Neural crest cell (in vitro differentiated cells): ENCODE measurements at regions not wholly inside any gene's neighbourhood (a gene's known extent, or its start where the extent isn't known, plus 50 kb on each side); places are given as distances from the start of the nearest gene placed in this dataset.
"Not testable (repeated sequence)": the region's sequence is repeated elsewhere in the genome, so short reads cannot be mapped to it uniquely, and the experiment has no call there.

ENCODE experiments used
- DNase-seq: peaks from one replicate; pipeline ENCODE4 v3.0.0; 2021; ENCODE audit warnings: low read depth, mixed read lengths, low spot score
- H3K27ac Mint-ChIP-seq: one replicate; pipeline ENCODE4 v1.8.0; 2021; ENCODE audit warnings: mild to moderate bottlenecking, mixed read lengths; ENCODE audit not compliant: unreplicated experiment
- H3K27me3 Mint-ChIP-seq: 2 replicates; pipeline ENCODE4 v1.8.0; 2021; ENCODE audit warnings: low read depth, mild to moderate bottlenecking, mixed read lengths
- H3K36me3 Mint-ChIP-seq: 2 replicates; pipeline ENCODE4 v1.8.0; 2021; ENCODE audit warnings: low read depth, mild to moderate bottlenecking, mixed read lengths
- H3K4me1 Mint-ChIP-seq: 2 replicates; pipeline ENCODE4 v1.8.0; 2021; ENCODE audit warnings: mixed read lengths
- H3K4me3 Mint-ChIP-seq: one replicate; pipeline ENCODE4 v1.8.0; 2021; ENCODE audit warnings: mild to moderate bottlenecking, mixed read lengths
- H3K9me3 Mint-ChIP-seq: 2 replicates; pipeline ENCODE4 v1.8.0; 2021; ENCODE audit warnings: mixed read lengths
- CTCF ChIP-seq: fragments of 200-600 bp; sonication (generic); conservative IDR thresholded peaks from 2 replicates; pipeline ENCODE4 v1.5.0; 2021; ENCODE audit warnings: antibody characterized with exemption, mild to moderate bottlenecking

DNA sequence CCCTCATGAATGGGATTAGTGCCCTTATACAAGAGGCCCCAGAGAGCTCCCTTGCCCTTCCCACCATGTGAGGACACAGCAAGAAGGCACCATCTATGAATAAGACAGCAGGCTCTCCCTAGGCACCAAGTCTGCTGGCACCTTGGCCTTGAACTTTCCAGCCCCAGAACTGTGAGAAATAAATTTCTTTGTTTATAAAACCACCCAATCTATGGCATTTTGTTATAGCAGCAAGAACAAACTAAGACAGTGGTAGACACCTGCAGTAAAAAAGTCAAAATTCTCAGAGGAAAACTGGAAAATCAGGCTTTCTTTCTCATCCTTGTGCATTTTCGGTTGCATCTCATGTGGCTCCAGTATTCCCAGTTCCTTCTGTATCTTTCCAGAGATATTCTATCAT is 90.3 kb downstream of the LSM3 start:
- Mint-ChIP-seq H3K4me3 (no peak overlapping the region), H3K36me3 (no peaks in the 10 kb centered on the region), H3K27me3 (no peaks in the 10 kb centered on the region), H3K9me3 (no peaks in the 10 kb centered on the region), H3K4me1 (peaks cover 14% of the 10 kb centered on the region), H3K27ac (no peak overlapping the region)
- no peak for TF ChIP-seq CTCF
- no peak for DNase-seq

DNA sequence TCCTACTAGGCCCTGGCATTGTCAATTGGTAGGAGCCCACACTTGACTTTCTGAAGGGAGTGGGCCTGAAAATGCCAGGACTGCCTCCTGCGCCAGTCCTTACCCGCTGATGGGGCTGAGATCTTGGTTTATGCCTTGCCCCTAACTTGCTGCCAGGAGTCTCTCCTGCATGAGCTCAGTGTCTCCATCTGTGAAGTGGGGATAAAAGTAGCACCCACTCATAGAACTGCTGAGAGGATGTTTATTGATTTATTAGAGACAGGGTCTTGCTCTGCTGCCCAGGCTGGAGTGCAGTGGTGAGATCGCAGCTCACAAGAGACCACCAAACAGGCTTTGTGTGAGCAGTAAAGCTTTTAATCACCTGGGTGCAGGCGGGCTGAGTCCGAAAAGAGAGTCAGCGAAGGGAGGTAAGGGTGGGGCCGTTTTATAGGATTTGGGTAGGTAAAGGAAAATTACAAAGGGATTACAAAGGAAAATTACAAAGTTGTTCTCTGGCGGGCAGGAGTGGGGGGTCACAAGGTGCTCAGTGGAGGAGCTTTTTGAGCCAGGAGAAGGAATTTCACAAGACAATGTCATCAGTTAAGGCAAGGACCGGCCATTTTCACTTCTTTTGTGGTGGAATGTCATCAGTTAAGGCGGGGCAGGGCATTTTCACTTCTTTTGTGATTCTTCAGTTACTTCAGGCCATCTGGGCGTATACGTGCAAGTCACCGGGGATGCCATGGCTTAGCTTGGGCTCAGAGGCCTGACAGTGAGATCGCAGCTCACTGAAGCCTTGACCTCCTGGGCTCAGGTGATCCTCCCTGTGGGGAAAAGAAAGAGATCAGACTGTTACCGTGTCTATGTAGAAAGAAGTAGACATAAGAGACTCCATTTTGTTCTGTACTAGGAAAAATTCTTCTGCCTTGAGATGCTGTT is 93.7 kb downstream of the LSM3 start:
- H3K27me3 Mint-ChIP-seq, H3K9me3 Mint-ChIP-seq, H3K36me3 Mint-ChIP-seq, DNase-seq, H3K4me1 Mint-ChIP-seq, H3K4me3 Mint-ChIP-seq: not testable (repeated sequence)
- peak overlapping the region; percentile 48 for H3K27ac Mint-ChIP-seq

GRCh38 chr3:14272959-14273560 is 94.4 kb downstream of the LSM3 start:
- not testable (repeated sequence) for H3K27ac Mint-ChIP-seq, DNase-seq, H3K4me1 Mint-ChIP-seq, H3K4me3 Mint-ChIP-seq, H3K27me3 Mint-ChIP-seq, H3K36me3 Mint-ChIP-seq, H3K9me3 Mint-ChIP-seq

GRCh38 chr3:14273901-14274611 is 95.4 kb downstream of the LSM3 start:
- TF ChIP-seq CTCF, result no peak
- Mint-ChIP-seq H3K9me3 (no peaks in the 10 kb centered on the region), H3K4me1 (peaks cover 5% of the 10 kb centered on the region), H3K27me3 (no peaks in the 10 kb centered on the region), H3K4me3 (no peak overlapping the region), H3K36me3 (no peaks in the 10 kb centered on the region), H3K27ac (no peak overlapping the region)
- DNase-seq, result no peak

- peaks cover 5% of the 10 kb centered on the region for H3K4me1 Mint-ChIP-seq
- no peak for DNase-seq
- no peaks in the 10 kb centered on the region for H3K36me3 Mint-ChIP-seq
- no peak for TF ChIP-seq CTCF
- no peak overlapping the region for H3K4me3 Mint-ChIP-seq
- no peaks in the 10 kb centered on the region for H3K9me3 Mint-ChIP-seq
- H3K27ac Mint-ChIP-seq, result no peak overlapping the region
- no peaks in the 10 kb centered on the region for H3K27me3 Mint-ChIP-seq
Measured at GRCh38 chr3:14274612-14274936, 96.0 kb downstream of the LSM3 start.

GRCh38 chr3:14274999-14275961 is 96.7 kb downstream of the LSM3 start:
- TF ChIP-seq CTCF, result peak; percentile 38
- no peaks in the 10 kb centered on the region for H3K36me3 Mint-ChIP-seq
- H3K4me3 Mint-ChIP-seq, result no peak overlapping the region
- no peaks in the 10 kb centered on the region for H3K27me3 Mint-ChIP-seq
- peaks cover 5% of the 10 kb centered on the region for H3K4me1 Mint-ChIP-seq
- H3K27ac Mint-ChIP-seq, result no peak overlapping the region
- no peaks in the 10 kb centered on the region for H3K9me3 Mint-ChIP-seq
- DNase-seq, result no peak
